SK-N-SH (cell line): ENCODE measurements at regions not wholly inside any gene's neighbourhood (a gene's known extent, or its start where the extent isn't known, plus 50 kb on each side); places are given as distances from the start of the nearest gene placed in this dataset.

ENCODE experiments used
- CTCF ChIA-PET: fragments of 300-600, 350-600 bp; formaldehyde crosslinking; extraction: SDS; loops from one replicate; lab custom pipeline; 2021; lab: Yijun Ruan, JAX
- POLR2A ChIA-PET: fragments of 350-600 bp; sonication (Branson Sonifier 250); formaldehyde crosslinking; extraction: SDS; loops from one replicate; lab custom pipeline; 2020; ENCODE audit warnings: antibody characterized with exemption, inconsistent platforms; lab: Yijun Ruan, JAX
- DNase-seq: peaks from one replicate; pipeline ENCODE4 v3.0.0; 2012
- H2AFZ ChIP-seq: fragments of 200-600 bp; sonication (generic); 2 replicates; pipeline ENCODE4 v1.8.1; 2016; ENCODE audit warnings: antibody characterized with exemption, mild to moderate bottlenecking, low read depth
- H3F3A ChIP-seq: fragments of 200-600 bp; sonication (generic); replicated peaks from 2 replicates; pipeline ENCODE3; 2016; ENCODE audit warnings: antibody characterized with exemption, mild to moderate bottlenecking; ENCODE audit not compliant: insufficient read depth
- H3K27ac ChIP-seq, 2 experiments: fragments of 200-500 bp in 1 of 2; fragments of 200-600 bp in 1 of 2; sonication (Bioruptor generic) in 1 of 2; sonication (generic), shearing (Covaris generic) in 1 of 2; 2 replicates each; pipeline versions ENCODE4 v1.5.1 to v1.6.1; 2014 to 2016; ENCODE audit warnings: low read depth in 2 of 2, inconsistent platforms in 1 of 2, low read length in 1 of 2, mild to moderate bottlenecking in 1 of 2, mixed read lengths in 1 of 2
- H3K27me3 ChIP-seq: fragments of 200-600 bp; sonication (generic), shearing (Covaris generic); 2 replicates; pipeline ENCODE4 v1.6.1; 2016; ENCODE audit warnings: mixed run types; ENCODE audit not compliant: insufficient read depth
- H3K36me3 ChIP-seq, 2 experiments: fragments of 200-500 bp in 1 of 2; fragments of 200-600 bp in 1 of 2; sonication (Bioruptor generic) in 1 of 2; sonication (generic) in 1 of 2; replicated peaks in 1 of 2; 2 replicates each; pipeline versions ENCODE3 to v1.5.1; 2014 to 2016; ENCODE audit warnings: low read length in 1 of 2, mild to moderate bottlenecking in 1 of 2; ENCODE audit not compliant: insufficient read depth in 2 of 2, control insufficient read depth in 1 of 2
- H3K4me1 ChIP-seq, 2 experiments: fragments of 200-500 bp in 1 of 2; fragments of 200-600 bp in 1 of 2; sonication (Bioruptor generic) in 1 of 2; sonication (generic), shearing (Covaris generic) in 1 of 2; 2 replicates each; pipeline versions ENCODE4 v1.5.1 to v1.6.1; 2014 to 2016; ENCODE audit warnings: low read depth in 1 of 2, low read length in 1 of 2, mixed run types in 1 of 2; ENCODE audit not compliant: insufficient read depth in 2 of 2, control insufficient read depth in 1 of 2
- H3K4me2 ChIP-seq: fragments of 200-600 bp; sonication (generic), shearing (Covaris generic); 2 replicates; pipeline ENCODE4 v1.6.1; 2017; ENCODE audit warnings: mixed run types
- H3K4me3 ChIP-seq, 2 experiments: fragments of 200-500 bp in 1 of 2; fragments of 200-600 bp in 1 of 2; sonication (Bioruptor generic) in 1 of 2; sonication (generic), shearing (Covaris generic) in 1 of 2; 2 replicates each; pipeline versions ENCODE4 v1.5.1 to v1.8.1; 2014 to 2016; ENCODE audit warnings: low read depth in 2 of 2, inconsistent platforms in 1 of 2, low read length in 1 of 2, mild to moderate bottlenecking in 1 of 2, mixed read lengths in 1 of 2, moderate library complexity in 1 of 2
- H3K79me2 ChIP-seq: fragments of 200-600 bp; sonication (generic); 2 replicates; pipeline ENCODE4 v1.8.1; 2017; ENCODE audit warnings: mild to moderate bottlenecking; ENCODE audit not compliant: insufficient read depth
- H3K9ac ChIP-seq: fragments of 200-600 bp; sonication (generic); 2 replicates; pipeline ENCODE4 v1.6.1; 2017; ENCODE audit warnings: mixed run types
- H3K9me2 ChIP-seq: fragments of 200-600 bp; sonication (generic); 2 replicates; pipeline ENCODE4 v1.6.1; 2017; ENCODE audit warnings: mixed run types
- H3K9me3 ChIP-seq: fragments of 200-600 bp; sonication (generic); 2 replicates; pipeline ENCODE4 v1.6.1; 2017; ENCODE audit warnings: mixed run types, mild to moderate bottlenecking, moderate library complexity
- H4K20me1 ChIP-seq: fragments of 200-600 bp; sonication (generic); 2 replicates; pipeline ENCODE4 v1.6.1; 2017; ENCODE audit warnings: mild to moderate bottlenecking, mixed run types; ENCODE audit not compliant: insufficient read depth
- CHD2 ChIP-seq: fragments of 150-350 bp; IDR thresholded peaks from 2 replicates; pipeline ENCODE4 v1.6.1; 2018; ENCODE audit warnings: low read length; ENCODE audit not compliant: partially characterized antibody
- CTCF ChIP-seq: fragments of 200-600 bp; sonication (generic); IDR thresholded peaks from 2 replicates; pipeline ENCODE4 v1.6.1; 2017; ENCODE audit warnings: antibody characterized with exemption, mild to moderate bottlenecking, moderate library complexity
- ELF1 ChIP-seq: IDR thresholded peaks from 2 replicates; pipeline ENCODE4 v1.4.0; 2012
- EP300 ChIP-seq, 2 experiments: IDR thresholded peaks; 2 replicates each; pipeline versions ENCODE4 v1.4.0 to v1.6.1; 2012; ENCODE audit warnings: borderline replicate concordance in 1 of 2, low read depth in 1 of 2, low read length in 1 of 2
- GABPA ChIP-seq: IDR thresholded peaks from 2 replicates; pipeline ENCODE4 v1.4.0; 2012; ENCODE audit warnings: low read depth, mild to moderate bottlenecking
- GATA2 ChIP-seq: sonication (generic); formaldehyde crosslinking; IDR thresholded peaks from 2 replicates; pipeline ENCODE4 v1.5.0; 2020; ENCODE audit warnings: mild to moderate bottlenecking, missing genetic modification reagents
- MEF2A ChIP-seq: IDR thresholded peaks from 2 replicates; pipeline ENCODE4 v1.4.0; 2012; ENCODE audit warnings: low read depth, borderline replicate concordance
- POLR2AphosphoS5 ChIP-seq: IDR thresholded peaks from 2 replicates; pipeline ENCODE4 v1.6.1; 2012; ENCODE audit warnings: low read depth, low read length
- RAD21 ChIP-seq: IDR thresholded peaks from 2 replicates; pipeline ENCODE4 v1.6.1; 2012; ENCODE audit warnings: mild to moderate bottlenecking, low read length
- RCOR1 ChIP-seq: fragments of 150-350 bp; IDR thresholded peaks from 2 replicates; pipeline ENCODE4 v1.6.1; 2017; ENCODE audit warnings: antibody characterized with exemption, low read length
- RFX5 ChIP-seq: IDR thresholded peaks from 2 replicates; pipeline ENCODE4 v1.6.1; 2012; ENCODE audit warnings: mild to moderate bottlenecking, improper control_type of control experiment, low read length
- SMC3 ChIP-seq: IDR thresholded peaks from 2 replicates; pipeline ENCODE4 v1.6.1; 2012; ENCODE audit warnings: low read depth, low read length, improper control_type of control experiment
- TEAD4 ChIP-seq: IDR thresholded peaks from 2 replicates; pipeline ENCODE4 v1.4.0; 2012; ENCODE audit warnings: mild to moderate bottlenecking, borderline replicate concordance; ENCODE audit not compliant: insufficient read depth
- YY1 ChIP-seq: IDR thresholded peaks from 2 replicates; pipeline ENCODE4 v1.4.0; 2012; ENCODE audit warnings: low read depth, mild to moderate bottlenecking
- WGBS: methylation state at CpG from one replicate; pipeline ENCODE4 v1.1.6; 2017; ENCODE audit warnings: low lambda C conversion rate; 5-methylcytosine and 5-hydroxymethylcytosine counted together
- TF ChIP-seq, protein P1 (sequence below): fragments of 150-350 bp; IDR thresholded peaks from 2 replicates; pipeline ENCODE4 v1.6.1; 2016; ENCODE audit warnings: mild to moderate bottlenecking, low read depth, low read length

DNA sequence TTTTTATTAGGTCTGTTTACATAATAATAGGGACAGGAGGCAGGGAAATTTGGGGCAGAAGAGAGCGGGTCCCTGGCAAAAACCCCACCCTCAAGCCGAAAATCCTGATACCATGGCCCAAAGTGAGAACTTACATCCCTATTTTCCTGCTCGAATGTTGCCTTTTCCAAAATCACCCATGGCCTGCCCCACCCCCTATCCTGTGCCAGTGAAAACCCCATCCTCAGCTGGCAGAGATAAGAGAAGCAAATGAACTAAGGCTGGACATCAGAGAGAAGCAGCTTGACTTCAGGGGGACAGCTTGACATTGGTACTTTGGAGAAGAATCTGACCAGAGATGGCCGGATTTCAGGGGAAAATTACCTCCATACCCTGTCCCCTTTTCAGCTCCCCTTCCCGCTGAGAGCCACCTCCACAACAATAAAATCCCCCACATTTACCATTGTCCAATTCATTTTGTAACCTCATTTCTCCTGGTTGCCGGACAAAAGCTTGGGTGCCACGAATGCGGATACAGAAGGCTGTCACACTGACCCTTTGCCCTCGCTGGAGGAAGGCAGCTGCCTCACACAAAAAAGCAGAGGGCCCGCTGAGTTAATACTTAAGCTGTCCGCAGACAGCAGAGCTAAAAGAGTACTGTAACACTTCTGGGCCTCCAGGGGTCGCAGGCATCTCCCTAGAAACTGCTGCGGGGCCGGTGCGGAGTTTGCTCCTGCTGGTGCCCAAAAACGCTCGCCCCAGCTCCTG, 196.2 kb downstream of the SNCA start:
- Histone ChIP-seq H3K4me3 (peak overlapping the region; percentile 17 to 38; a peak in 2 of 4 replicates), H3K27me3 (no peaks in the 10 kb centered on the region), H3K4me1 (peaks cover 0 to 4% of the 10 kb centered on the region in 2 experiments; a peak in 2 of 4 replicates), H3K36me3 (no peaks in the 10 kb centered on the region), H3F3A (no peaks in the 10 kb centered on the region), H3K9me2 (no peaks in the 10 kb centered on the region), H2AFZ (0 out of 2 replicates have a peak overlapping the region, but pooled peaks have one; percentile 48), H3K27ac (no peak overlapping the region), H4K20me1 (no peaks in the 10 kb centered on the region), H3K4me2 (0 out of 2 replicates have a peak overlapping the region, but pooled peaks have one; percentile 53), H3K79me2 (no peaks in the 10 kb centered on the region), H3K9me3 (no peaks in the 10 kb centered on the region), H3K9ac (no peak overlapping the region)
- TF ChIP-seq GATA2 (CRISPR knock-in tag), result no peak
- no peak for TF ChIP-seq RCOR1
- TF ChIP-seq YY1, result no peak
- no peak for TF ChIP-seq POLR2AphosphoS5
- TF ChIP-seq TEAD4, result no peak
- no peak for TF ChIP-seq EP300 (IDR thresholded peaks at IDR 0.05; ENCODE audit: borderline replicate concordance in 1 of 2, low read depth in 1 of 2, low read length in 1 of 2)
- TF ChIP-seq RFX5, result no peak
- no peak for TF ChIP-seq MEF2A
- TF ChIP-seq, protein P1, sequence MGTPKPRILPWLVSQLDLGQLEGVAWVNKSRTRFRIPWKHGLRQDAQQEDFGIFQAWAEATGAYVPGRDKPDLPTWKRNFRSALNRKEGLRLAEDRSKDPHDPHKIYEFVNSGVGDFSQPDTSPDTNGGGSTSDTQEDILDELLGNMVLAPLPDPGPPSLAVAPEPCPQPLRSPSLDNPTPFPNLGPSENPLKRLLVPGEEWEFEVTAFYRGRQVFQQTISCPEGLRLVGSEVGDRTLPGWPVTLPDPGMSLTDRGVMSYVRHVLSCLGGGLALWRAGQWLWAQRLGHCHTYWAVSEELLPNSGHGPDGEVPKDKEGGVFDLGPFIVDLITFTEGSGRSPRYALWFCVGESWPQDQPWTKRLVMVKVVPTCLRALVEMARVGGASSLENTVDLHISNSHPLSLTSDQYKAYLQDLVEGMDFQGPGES, result no peak
- TF ChIP-seq RAD21, result peak; percentile 61
- no peak for TF ChIP-seq GABPA
- peak; percentile 68 for TF ChIP-seq SMC3
- TF ChIP-seq CTCF, result peak; percentile 70
- TF ChIP-seq CHD2, result no peak
- no peak for TF ChIP-seq ELF1
- ChIA-PET CTCF (interaction anchor here (0.6 to 2.0 kb wide), 36 partner anchors 9 to 651 kb away, joined by 3 to 20 read pairs (median 4); partner anchors contain the start of gene MMRN1), POLR2A (interaction anchor here (0.6 to 1.0 kb wide), 2 partner anchors 197 to 1612 kb away, joined by 3 read pairs; no protein-coding TSS in a partner anchor)
- peak; percentile 65 for DNase-seq
- 39% methylated on average over 17 of the region's 17 CpGs for WGBS
